CD14-positive monocyte (primary cell): ENCODE measurements at regions not wholly inside any gene's neighbourhood (a gene's known extent, or its start where the extent isn't known, plus 50 kb on each side); places are given as distances from the start of the nearest gene placed in this dataset.

Source experiments
- DNase-seq, 3 donors: peaks; one replicate each; pipeline ENCODE4 v3.0.0-alpha.2; 2011 to 2022
- H2AFZ ChIP-seq: 2 replicates; pipeline ENCODE4 v1.6.0; 2012; ENCODE audit warnings: mild to moderate bottlenecking, low read depth, low read length, inconsistent platforms; ENCODE audit not compliant: insufficient read depth, poor library complexity, severe bottlenecking
- H3K27ac ChIP-seq, 2 donors: 1 replicate in 1 of 2; 2 replicates in 1 of 2; pipeline ENCODE4 v1.5.1; 2012 to 2013; ENCODE audit warnings: low read length in 2 of 2, control low read depth in 1 of 2, inconsistent platforms in 1 of 2, low read depth in 1 of 2, mild to moderate bottlenecking in 1 of 2
- H3K27me3 ChIP-seq, 2 donors: one replicate each; pipeline versions ENCODE4 v1.6.0 to v1.6.1; 2011 to 2013; ENCODE audit warnings: low read length in 2 of 2; ENCODE audit not compliant: control insufficient read depth in 2 of 2, insufficient read depth in 2 of 2
- H3K36me3 ChIP-seq, 2 donors: replicated peaks in 1 of 2; 1 replicate in 1 of 2; 2 replicates in 1 of 2; pipeline versions ENCODE4 v1.5.1 to v1.6.1; 2012 to 2013; ENCODE audit warnings: low read length in 2 of 2, control low read depth in 1 of 2, inconsistent platforms in 1 of 2, mild to moderate bottlenecking in 1 of 2; ENCODE audit not compliant: insufficient read depth in 2 of 2, control insufficient read depth in 1 of 2
- H3K4me1 ChIP-seq, 2 donors: 1 replicate in 1 of 2; 2 replicates in 1 of 2; pipeline versions ENCODE4 v1.5.1 to v1.6.1; 2012 to 2013; ENCODE audit warnings: low read length in 2 of 2, control low read depth in 1 of 2, inconsistent platforms in 1 of 2, mild to moderate bottlenecking in 1 of 2, moderate library complexity in 1 of 2; ENCODE audit not compliant: insufficient read depth in 2 of 2, control insufficient read depth in 1 of 2
- H3K4me2 ChIP-seq: replicated peaks from 2 replicates; pipeline ENCODE3; 2012; ENCODE audit warnings: low read length, moderate library complexity, mild to moderate bottlenecking; ENCODE audit not compliant: poor library complexity, severe bottlenecking; ENCODE audit errors: extremely low read depth
- H3K4me3 ChIP-seq, 3 experiments: fragments of 200-600 bp in 1 of 3; sonication (generic) in 1 of 3; replicated peaks in 1 of 3; 1 replicate in 2 of 3; 2 replicates in 1 of 3; pipeline ENCODE4 v1.5.1; 2011 to 2013; ENCODE audit warnings: low read length in 3 of 3, mild to moderate bottlenecking in 3 of 3, control low read depth in 2 of 3, low read depth in 2 of 3, inconsistent platforms in 1 of 3, moderate library complexity in 1 of 3
- H3K79me2 ChIP-seq: 2 replicates; pipeline ENCODE4 v1.6.0; 2012; ENCODE audit warnings: mild to moderate bottlenecking, control low read depth, inconsistent platforms, low read length, moderate library complexity; ENCODE audit not compliant: insufficient read depth
- H3K9ac ChIP-seq: 2 replicates; pipeline ENCODE4 v1.6.0; 2017; ENCODE audit warnings: low read length, mild to moderate bottlenecking; ENCODE audit not compliant: insufficient read depth, poor library complexity, severe bottlenecking
- H3K9me3 ChIP-seq, 2 donors: replicated peaks in 1 of 2; 1 replicate in 1 of 2; 2 replicates in 1 of 2; pipeline versions ENCODE4 v1.5.1 to v1.6.1; 2012 to 2013; ENCODE audit warnings: low read length in 2 of 2, control low read depth in 1 of 2; ENCODE audit not compliant: control insufficient read depth in 1 of 2, insufficient read depth in 1 of 2
- H4K20me1 ChIP-seq: 2 replicates; pipeline ENCODE4 v1.6.0; 2012; ENCODE audit warnings: mild to moderate bottlenecking, low read length, control low read depth, moderate library complexity; ENCODE audit not compliant: insufficient read depth
- H3K27ac Mint-ChIP-seq, 7 donors: one replicate each; pipeline ENCODE4 v1.8.0; 2020; ENCODE audit warnings: mild to moderate bottlenecking in 7 of 7, mixed read lengths in 7 of 7, moderate library complexity in 6 of 7, inconsistent platforms in 2 of 7
- H3K27me3 Mint-ChIP-seq, 3 donors: one replicate each; pipeline ENCODE4 v1.8.0; 2021 to 2022; ENCODE audit warnings: low read depth in 3 of 3, mild to moderate bottlenecking in 3 of 3, mixed read lengths in 3 of 3, moderate library complexity in 3 of 3, inconsistent platforms in 1 of 3
- H3K36me3 Mint-ChIP-seq, 2 donors: one replicate each; pipeline ENCODE4 v1.8.0; 2020; ENCODE audit warnings: mixed read lengths in 2 of 2, inconsistent platforms in 1 of 2, mild to moderate bottlenecking in 1 of 2
- H3K4me1 Mint-ChIP-seq: one replicate; pipeline ENCODE4 v1.8.0; 2020; ENCODE audit warnings: mild to moderate bottlenecking, mixed read lengths
- H3K4me3 Mint-ChIP-seq, 2 donors: one replicate each; pipeline ENCODE4 v1.8.0; 2020; ENCODE audit warnings: mild to moderate bottlenecking in 2 of 2, mixed read lengths in 2 of 2, moderate library complexity in 1 of 2
- H3K9me3 Mint-ChIP-seq, 7 donors: one replicate each; pipeline ENCODE4 v1.8.0; 2020 to 2022; ENCODE audit warnings: mixed read lengths in 7 of 7, mild to moderate bottlenecking in 6 of 7, moderate library complexity in 6 of 7, inconsistent platforms in 2 of 7
- WGBS: methylation state at CpG from one replicate; pipeline ENCODE4 v1.1.5; 2013; ENCODE audit warnings: missing lambda C conversion rate; ENCODE audit not compliant: insufficient coverage; 5-methylcytosine and 5-hydroxymethylcytosine counted together
- intact Hi-C, 2 donors: fragments of 100-400 bp; cut with micrococcal nuclease; formaldehyde crosslinking; loops; one replicate each; pipeline versions ENCODE4 v1.15.0 to v1.15.1; 2023
- TF ChIP-seq, protein P1 (sequence below): fragments of 200-600 bp; IDR thresholded peaks from one replicate; pipeline ENCODE4 v1.8.0; 2022; ENCODE audit warnings: antibody characterized with exemption, mild to moderate bottlenecking

DNA sequence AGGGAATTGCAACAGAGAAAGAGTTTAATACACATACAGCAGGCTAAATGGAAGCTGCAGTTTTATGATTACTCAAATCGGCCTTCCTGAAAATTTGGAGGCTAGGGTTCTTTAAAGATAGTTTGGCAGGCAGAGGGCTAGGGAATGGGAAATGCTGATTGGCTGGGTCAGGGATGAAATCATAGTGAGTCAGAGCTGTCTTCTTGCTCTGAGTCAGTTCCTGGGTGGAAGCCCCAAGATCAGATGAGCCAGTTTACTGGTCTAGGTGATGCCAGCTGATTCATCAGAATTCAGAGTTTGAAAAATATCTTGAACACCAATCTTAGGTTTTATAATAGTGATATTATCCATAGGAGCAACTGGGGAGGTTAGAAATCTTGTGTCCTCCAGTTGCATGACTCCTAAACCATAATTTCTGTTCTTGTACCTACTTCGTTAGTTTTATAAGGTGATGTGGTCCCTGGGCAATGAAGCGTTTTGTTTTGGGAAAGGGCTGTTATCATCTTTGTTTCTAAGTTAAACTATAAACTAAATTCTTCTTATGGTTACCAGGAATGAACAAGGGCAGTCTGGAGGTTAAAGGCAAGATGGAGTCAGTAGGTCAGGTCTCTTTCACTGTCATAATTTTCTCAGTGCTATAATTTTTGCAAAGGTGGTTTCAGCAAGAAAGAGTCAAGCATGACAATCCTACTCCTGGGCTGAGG, 257.8 kb upstream of the CCDC196 start:
- Histone ChIP-seq H4K20me1 (no peaks in the 10 kb centered on the region), H3K9me3 (no peaks in the 10 kb centered on the region), H2AFZ (no peak overlapping the region), H3K4me2 (no peak overlapping the region), H3K27ac (no peak overlapping the region), H3K4me3 (no peak overlapping the region), H3K4me1 (no peaks in the 10 kb centered on the region), H3K27me3 (no peaks in the 10 kb centered on the region), H3K9ac (no peak overlapping the region), H3K79me2 (no peaks in the 10 kb centered on the region), H3K36me3 (no peaks in the 10 kb centered on the region)
- WGBS = 88% methylated on average over 1 of the region's 3 CpGs
- Mint-ChIP-seq H3K36me3 (no peaks in the 10 kb centered on the region), H3K27ac (no peak overlapping the region), H3K9me3 (peaks cover 6 to 22% (median 9%) of the 10 kb centered on the region in 7 donors), H3K27me3 (peaks cover 0 to 7% (median 0%) of the 10 kb centered on the region in 3 donors), H3K4me3 (no peak overlapping the region), H3K4me1 (no peaks in the 10 kb centered on the region)
- intact Hi-C loops = no loop called here
- DNase-seq = no peak
- TF ChIP-seq, protein P1, sequence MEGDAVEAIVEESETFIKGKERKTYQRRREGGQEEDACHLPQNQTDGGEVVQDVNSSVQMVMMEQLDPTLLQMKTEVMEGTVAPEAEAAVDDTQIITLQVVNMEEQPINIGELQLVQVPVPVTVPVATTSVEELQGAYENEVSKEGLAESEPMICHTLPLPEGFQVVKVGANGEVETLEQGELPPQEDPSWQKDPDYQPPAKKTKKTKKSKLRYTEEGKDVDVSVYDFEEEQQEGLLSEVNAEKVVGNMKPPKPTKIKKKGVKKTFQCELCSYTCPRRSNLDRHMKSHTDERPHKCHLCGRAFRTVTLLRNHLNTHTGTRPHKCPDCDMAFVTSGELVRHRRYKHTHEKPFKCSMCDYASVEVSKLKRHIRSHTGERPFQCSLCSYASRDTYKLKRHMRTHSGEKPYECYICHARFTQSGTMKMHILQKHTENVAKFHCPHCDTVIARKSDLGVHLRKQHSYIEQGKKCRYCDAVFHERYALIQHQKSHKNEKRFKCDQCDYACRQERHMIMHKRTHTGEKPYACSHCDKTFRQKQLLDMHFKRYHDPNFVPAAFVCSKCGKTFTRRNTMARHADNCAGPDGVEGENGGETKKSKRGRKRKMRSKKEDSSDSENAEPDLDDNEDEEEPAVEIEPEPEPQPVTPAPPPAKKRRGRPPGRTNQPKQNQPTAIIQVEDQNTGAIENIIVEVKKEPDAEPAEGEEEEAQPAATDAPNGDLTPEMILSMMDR = no peak

GRCh38 chr14:66231820-66232219, 254.4 kb upstream of the CCDC196 start:
- H3K4me3 Mint-ChIP-seq = no peak overlapping the region

More at GRCh38 chr14:66231820-66232219, 254.4 kb upstream of the CCDC196 start:
- no peak overlapping the region for H3K9ac ChIP-seq
- no peaks in the 10 kb centered on the region for H3K36me3 Mint-ChIP-seq
- H3K27ac ChIP-seq = no peak overlapping the region
- H3K27me3 Mint-ChIP-seq = peaks cover 0 to 7% (median 0%) of the 10 kb centered on the region in 3 donors
- H3K79me2 ChIP-seq = no peaks in the 10 kb centered on the region
- no peaks in the 10 kb centered on the region for H3K4me1 Mint-ChIP-seq
- no peak overlapping the region for H3K27ac Mint-ChIP-seq
- no peaks in the 10 kb centered on the region for H3K36me3 ChIP-seq
- no peaks in the 10 kb centered on the region for H4K20me1 ChIP-seq
- TF ChIP-seq, protein P1 = no peak
- no peak overlapping the region for H3K4me2 ChIP-seq
- H2AFZ ChIP-seq = no peak overlapping the region
- no CpG with 5 or more reads among the region's 4 CpGs for WGBS
- DNase-seq = no peak
- H3K4me3 ChIP-seq = no peak overlapping the region
- no peaks in the 10 kb centered on the region for H3K9me3 ChIP-seq
- H3K4me1 ChIP-seq = no peaks in the 10 kb centered on the region
- intact Hi-C loops = no loop called here
- H3K9me3 Mint-ChIP-seq = peaks cover 3 to 17% (median 6%) of the 10 kb centered on the region in 7 donors
- H3K27me3 ChIP-seq = no peaks in the 10 kb centered on the region
